SK-N-MC (cell line): ENCODE measurements at regions not wholly inside any gene's neighbourhood (a gene's known extent, or its start where the extent isn't known, plus 50 kb on each side); places are given as distances from the start of the nearest gene placed in this dataset.

ENCODE experiments used
- EZH2 ChIP-seq: fragments of 200-600 bp; sonication (generic); IDR thresholded peaks from one replicate; pipeline ENCODE4 v1.6.1; 2017; ENCODE audit warnings: antibody characterized with exemption
- FOXP2 ChIP-seq: optimal IDR thresholded peaks from 2 replicates; pipeline ENCODE3; 2011; ENCODE audit warnings: mild to moderate bottlenecking, moderate library complexity; ENCODE audit not compliant: insufficient read depth; ENCODE audit errors: extremely low read length, control extremely low read depth
- POLR2AphosphoS5 ChIP-seq: IDR thresholded peaks from 2 replicates; pipeline ENCODE4 v1.6.1; 2012; ENCODE audit warnings: mild to moderate bottlenecking, low read depth, low read length, borderline replicate concordance

DNA sequence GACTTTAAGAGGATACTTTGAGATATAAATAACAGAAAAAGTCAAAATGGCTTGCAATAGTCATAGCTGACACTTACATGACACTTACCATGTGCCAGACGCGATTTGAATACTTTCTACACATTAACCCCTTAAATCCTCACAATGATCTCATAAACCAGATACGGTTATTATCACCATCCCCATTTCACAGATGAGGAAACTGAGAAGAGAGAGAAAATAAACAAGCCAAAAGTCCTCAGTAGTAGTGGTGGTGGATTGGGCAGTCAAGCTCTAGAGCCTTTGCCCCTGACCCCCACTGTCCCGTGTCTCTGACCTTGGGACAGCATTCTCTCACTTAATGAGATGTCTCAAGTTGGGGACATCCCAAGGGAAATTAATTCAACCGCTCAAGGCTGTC lies 105.2 kb upstream of the TAF1B start:
- TF ChIP-seq EZH2, result no peak
- TF ChIP-seq POLR2AphosphoS5, result no peak
- no peak for TF ChIP-seq FOXP2
